ENCODE measurements at regions not wholly inside any gene's neighbourhood (a gene's known extent, or its start where the extent isn't known, plus 50 kb on each side); places are given as distances from the start of the nearest gene placed in this dataset.
"Not testable (repeated sequence)": the region's sequence is repeated elsewhere in the genome, so short reads cannot be mapped to it uniquely, and the experiment has no call there.

- FAIRE-seq; DNase-seq; H3K36me3 ChIP-seq (ENCODE audit: control insufficient read depth in 3 of 3, insufficient read depth in 2 of 3, low read depth in 1 of 3, low read length in 3 of 3); H3K27ac ChIP-seq (ENCODE audit: low read depth in 1 of 3, low read length in 2 of 3); H3K9me3 ChIP-seq (ENCODE audit: control insufficient read depth in 2 of 2, insufficient read depth in 1 of 2, low read depth in 1 of 2, low read length in 1 of 2); H3K4me1 ChIP-seq (ENCODE audit: control insufficient read depth in 3 of 3, insufficient read depth in 2 of 3, low read depth in 1 of 3, low read length in 2 of 3); H3K4me3 ChIP-seq (ENCODE audit: low read depth in 1 of 3, low read length in 3 of 3); H3K27me3 ChIP-seq (ENCODE audit: control insufficient read depth in 3 of 3, insufficient read depth in 3 of 3, low read length in 3 of 3): not testable (repeated sequence)
- 84 to 85% (median 84%) methylated on average over 4 of the region's 5 CpGs for WGBS, 3 donors
Measured at GRCh38 chr15:84393966-84394365, 158.4 kb downstream of the GOLGA6L4 start.

GRCh38 chr15:84395384-84395783, 159.8 kb downstream of the GOLGA6L4 start:
- not testable (repeated sequence) for FAIRE-seq; DNase-seq; H3K4me3 ChIP-seq (ENCODE audit: low read depth in 1 of 3, low read length in 3 of 3); H3K9me3 ChIP-seq (ENCODE audit: control insufficient read depth in 2 of 2, insufficient read depth in 1 of 2, low read depth in 1 of 2, low read length in 1 of 2); H3K4me1 ChIP-seq (ENCODE audit: control insufficient read depth in 3 of 3, insufficient read depth in 2 of 3, low read depth in 1 of 3, low read length in 2 of 3); H3K27me3 ChIP-seq (ENCODE audit: control insufficient read depth in 3 of 3, insufficient read depth in 3 of 3, low read length in 3 of 3); H3K36me3 ChIP-seq (ENCODE audit: control insufficient read depth in 3 of 3, insufficient read depth in 2 of 3, low read depth in 1 of 3, low read length in 3 of 3); H3K27ac ChIP-seq (ENCODE audit: low read depth in 1 of 3, low read length in 2 of 3)
- 61 to 75% (median 75%) methylated on average over 9 to 10 of the region's 11 CpGs for WGBS, 3 donors

GRCh38 chr15:84395881-84396280, 160.3 kb downstream of the GOLGA6L4 start:
- FAIRE-seq; H3K27ac ChIP-seq (ENCODE audit: low read depth in 1 of 3, low read length in 2 of 3): not testable (repeated sequence)
- 70 to 87% (median 79%) methylated on average over 6 of the region's 6 CpGs for WGBS, 3 donors

GRCh38 chr15:84397066-84397465, 161.5 kb downstream of the GOLGA6L4 start:
- not testable (repeated sequence) for H3K27ac ChIP-seq (ENCODE audit: low read depth in 1 of 3, low read length in 2 of 3); FAIRE-seq; H3K4me3 ChIP-seq (ENCODE audit: low read depth in 1 of 3, low read length in 3 of 3); H3K9me3 ChIP-seq (ENCODE audit: control insufficient read depth in 2 of 2, insufficient read depth in 1 of 2, low read depth in 1 of 2, low read length in 1 of 2); DNase-seq; H3K36me3 ChIP-seq (ENCODE audit: control insufficient read depth in 3 of 3, insufficient read depth in 2 of 3, low read depth in 1 of 3, low read length in 3 of 3); H3K27me3 ChIP-seq (ENCODE audit: control insufficient read depth in 3 of 3, insufficient read depth in 3 of 3, low read length in 3 of 3); H3K4me1 ChIP-seq (ENCODE audit: control insufficient read depth in 3 of 3, insufficient read depth in 2 of 3, low read depth in 1 of 3, low read length in 2 of 3)
- 43 to 89% (median 88%) methylated on average over 4 to 15 of the region's 18 CpGs for WGBS, 3 donors

More at GRCh38 chr15:84395881-84396280, 160.3 kb downstream of the GOLGA6L4 start:
- not testable (repeated sequence) for H3K36me3 ChIP-seq (ENCODE audit: control insufficient read depth in 3 of 3, insufficient read depth in 2 of 3, low read depth in 1 of 3, low read length in 3 of 3); H3K4me3 ChIP-seq (ENCODE audit: low read depth in 1 of 3, low read length in 3 of 3); H3K27me3 ChIP-seq (ENCODE audit: control insufficient read depth in 3 of 3, insufficient read depth in 3 of 3, low read length in 3 of 3); DNase-seq; H3K9me3 ChIP-seq (ENCODE audit: control insufficient read depth in 2 of 2, insufficient read depth in 1 of 2, low read depth in 1 of 2, low read length in 1 of 2); H3K4me1 ChIP-seq (ENCODE audit: control insufficient read depth in 3 of 3, insufficient read depth in 2 of 3, low read depth in 1 of 3, low read length in 2 of 3)

GRCh38 chr15:84398087-84398486, 162.5 kb downstream of the GOLGA6L4 start:
- H3K27ac ChIP-seq (ENCODE audit: low read depth in 1 of 3, low read length in 2 of 3); H3K9me3 ChIP-seq (ENCODE audit: control insufficient read depth in 2 of 2, insufficient read depth in 1 of 2, low read depth in 1 of 2, low read length in 1 of 2); H3K36me3 ChIP-seq (ENCODE audit: control insufficient read depth in 3 of 3, insufficient read depth in 2 of 3, low read depth in 1 of 3, low read length in 3 of 3); FAIRE-seq; H3K4me3 ChIP-seq (ENCODE audit: low read depth in 1 of 3, low read length in 3 of 3); H3K27me3 ChIP-seq (ENCODE audit: control insufficient read depth in 3 of 3, insufficient read depth in 3 of 3, low read length in 3 of 3); DNase-seq; H3K4me1 ChIP-seq (ENCODE audit: control insufficient read depth in 3 of 3, insufficient read depth in 2 of 3, low read depth in 1 of 3, low read length in 2 of 3): not testable (repeated sequence)
- 73 to 84% (median 79%) methylated on average over 4 of the region's 4 CpGs for WGBS, 3 donors

GRCh38 chr15:84398763-84399701, 163.5 kb downstream of the GOLGA6L4 start:
- DNase-seq (no peak), FAIRE-seq (no peak)
- Histone ChIP-seq H3K36me3 (ENCODE audit: control insufficient read depth in 3 of 3, insufficient read depth in 2 of 3, low read depth in 1 of 3, low read length in 3 of 3) (no peaks in the 10 kb centered on the region), H3K4me1 (ENCODE audit: control insufficient read depth in 3 of 3, insufficient read depth in 2 of 3, low read depth in 1 of 3, low read length in 2 of 3) (no peaks in the 10 kb centered on the region), H3K27me3 (ENCODE audit: control insufficient read depth in 3 of 3, insufficient read depth in 3 of 3, low read length in 3 of 3) (no peaks in the 10 kb centered on the region), H3K9me3 (ENCODE audit: control insufficient read depth in 2 of 2, insufficient read depth in 1 of 2, low read depth in 1 of 2, low read length in 1 of 2) (no peaks in the 10 kb centered on the region), H3K27ac (ENCODE audit: low read depth in 1 of 3, low read length in 2 of 3) (no peak overlapping the region), H3K4me3 (ENCODE audit: low read depth in 1 of 3, low read length in 3 of 3) (no peak overlapping the region)
- WGBS, 3 donors: 86 to 88% (median 86%) methylated on average over 38 to 42 of the region's 42 CpGs

GRCh38 chr15:84400017-84400740, 164.6 kb downstream of the GOLGA6L4 start:
- no peak for DNase-seq
- Histone ChIP-seq H3K36me3 (ENCODE audit: control insufficient read depth in 3 of 3, insufficient read depth in 2 of 3, low read depth in 1 of 3, low read length in 3 of 3) (no peaks in the 10 kb centered on the region), H3K4me3 (ENCODE audit: low read depth in 1 of 3, low read length in 3 of 3) (no peak overlapping the region), H3K27ac (ENCODE audit: low read depth in 1 of 3, low read length in 2 of 3) (no peak overlapping the region), H3K4me1 (ENCODE audit: control insufficient read depth in 3 of 3, insufficient read depth in 2 of 3, low read depth in 1 of 3, low read length in 2 of 3) (no peaks in the 10 kb centered on the region), H3K27me3 (ENCODE audit: control insufficient read depth in 3 of 3, insufficient read depth in 3 of 3, low read length in 3 of 3) (no peaks in the 10 kb centered on the region), H3K9me3 (ENCODE audit: control insufficient read depth in 2 of 2, insufficient read depth in 1 of 2, low read depth in 1 of 2, low read length in 1 of 2) (no peaks in the 10 kb centered on the region)
- FAIRE-seq: no peak
- 61 to 72% (median 67%) methylated on average over 13 of the region's 13 CpGs for WGBS, 3 donors

GRCh38 chr15:84400820-84401219, 165.2 kb downstream of the GOLGA6L4 start:
- DNase-seq (no peak), FAIRE-seq (no peak)
- Histone ChIP-seq H3K27me3 (ENCODE audit: control insufficient read depth in 3 of 3, insufficient read depth in 3 of 3, low read length in 3 of 3) (no peaks in the 10 kb centered on the region), H3K27ac (ENCODE audit: low read depth in 1 of 3, low read length in 2 of 3) (no peak overlapping the region), H3K4me1 (ENCODE audit: control insufficient read depth in 3 of 3, insufficient read depth in 2 of 3, low read depth in 1 of 3, low read length in 2 of 3) (no peaks in the 10 kb centered on the region), H3K9me3 (ENCODE audit: control insufficient read depth in 2 of 2, insufficient read depth in 1 of 2, low read depth in 1 of 2, low read length in 1 of 2) (no peaks in the 10 kb centered on the region), H3K4me3 (ENCODE audit: low read depth in 1 of 3, low read length in 3 of 3) (no peak overlapping the region), H3K36me3 (ENCODE audit: control insufficient read depth in 3 of 3, insufficient read depth in 2 of 3, low read depth in 1 of 3, low read length in 3 of 3) (no peaks in the 10 kb centered on the region)
- WGBS, 3 donors: 45 to 58% (median 58%) methylated on average over 5 of the region's 5 CpGs

All from small intestine (tissue), 7 donors.